HepG2 (cell line): ENCODE measurements at regions not wholly inside any gene's neighbourhood (a gene's known extent, or its start where the extent isn't known, plus 50 kb on each side); places are given as distances from the start of the nearest gene placed in this dataset.

Experiments
- ATAC-seq: fragments of 200-7000 bp; cut with Tn5 transposase; 3 replicates; pipeline ENCODE4 v1.9.1; 2020; ENCODE audit warnings: mild to moderate bottlenecking, moderate library complexity
- BruUV-seq: library from RNA; stranded (reverse); fragments of 400-500 nt; replicated peaks from 2 replicates; lab custom pipeline; 2021; lab: Mats Ljungman, UMichigan
- CTCF ChIA-PET: fragments of 300-600 bp; formaldehyde crosslinking; extraction: SDS; loops from one replicate; lab custom pipeline; 2021; ENCODE audit warnings: low total read pairs, inconsistent platforms, low intra/inter-chr PET ratio; lab: Yijun Ruan, JAX
- POLR2A ChIA-PET: fragments of 350-600 bp; sonication (Branson Sonifier 250); formaldehyde crosslinking; loops from one replicate; lab custom pipeline; 2020; ENCODE audit warnings: antibody characterized with exemption, inconsistent platforms; lab: Yijun Ruan, JAX
- DNase-seq: peaks from one replicate; pipeline ENCODE4 v3.0.0-alpha.2; 2015; ENCODE audit warnings: low spot score
- FAIRE-seq: peaks from 3 replicates; lab custom pipeline; 2011; peaks lifted over from hg19 to GRCh38; lab: Jason Lieb, UNC
- H2AFZ ChIP-seq: one replicate; pipeline ENCODE4 v1.6.1; 2011; ENCODE audit warnings: low read length, inconsistent platforms
- H3K27ac ChIP-seq: fragments of 300-600 bp; 3 replicates; pipeline ENCODE4 v1.8.0; 2011; ENCODE audit warnings: mixed run types, mild to moderate bottlenecking, mixed read lengths, low read length, inconsistent platforms; ENCODE audit not compliant: insufficient read depth; ENCODE audit errors: extremely low read length
- H3K27me3 ChIP-seq, 2 experiments: fragments of 200-600 bp in 1 of 2; 2 replicates in 1 of 2; 3 replicates in 1 of 2; pipeline versions ENCODE4 v1.6.0 to v1.8.0; 2011; ENCODE audit warnings: low read length in 2 of 2, mild to moderate bottlenecking in 2 of 2, moderate library complexity in 2 of 2, inconsistent platforms in 1 of 2; ENCODE audit not compliant: insufficient read depth in 2 of 2, control insufficient read depth in 1 of 2
- H3K36me3 ChIP-seq, 2 experiments: fragments of 200-600 bp in 1 of 2; replicated peaks in 1 of 2; 2 replicates in 1 of 2; 3 replicates in 1 of 2; pipeline versions ENCODE4 v1.5.1 to v1.8.0; 2011; ENCODE audit warnings: low read length in 2 of 2, inconsistent platforms in 1 of 2; ENCODE audit not compliant: insufficient read depth in 2 of 2, control insufficient read depth in 1 of 2
- H3K4me1 ChIP-seq: 2 replicates; pipeline ENCODE4 v1.5.1; 2012; ENCODE audit warnings: low read length, inconsistent platforms; ENCODE audit not compliant: insufficient read depth
- H3K4me2 ChIP-seq: 2 replicates; pipeline ENCODE4 v1.6.0; 2011; ENCODE audit warnings: low read depth, low read length, inconsistent platforms
- H3K4me3 ChIP-seq, 3 experiments: fragments of 200-600 bp in 1 of 3; sonication (generic), shearing (Covaris generic) in 1 of 3; replicated peaks in 1 of 3; 2 replicates each; pipeline ENCODE4 v1.5.1; 2011 to 2016; ENCODE audit warnings: low read length in 3 of 3, inconsistent platforms in 2 of 3, low read depth in 2 of 3, mild to moderate bottlenecking in 2 of 3, control low read depth in 1 of 3, mixed read lengths in 1 of 3; ENCODE audit not compliant: insufficient read depth in 1 of 3
- H3K79me2 ChIP-seq: one replicate; pipeline ENCODE4 v1.6.1; 2011; ENCODE audit warnings: low read length, inconsistent platforms; ENCODE audit not compliant: insufficient read depth
- H3K9ac ChIP-seq: 2 replicates; pipeline ENCODE4 v1.6.0; 2011; ENCODE audit warnings: mild to moderate bottlenecking, low read depth, low read length, inconsistent platforms; ENCODE audit not compliant: insufficient read depth
- H3K9me3 ChIP-seq: 2 replicates; pipeline ENCODE4 v1.5.1; 2012; ENCODE audit warnings: mild to moderate bottlenecking, low read length
- H4K20me1 ChIP-seq: 2 replicates; pipeline ENCODE4 v1.6.0; 2011; ENCODE audit warnings: inconsistent platforms, mild to moderate bottlenecking, low read length, moderate library complexity; ENCODE audit not compliant: insufficient read depth
- ARID5B ChIP-seq: IDR thresholded peaks from 2 replicates; pipeline ENCODE4 v1.4.0; 2020; ENCODE audit warnings: mild to moderate bottlenecking, missing genetic modification reagents
- CEBPZ ChIP-seq: IDR thresholded peaks from 2 replicates; pipeline ENCODE4 v1.6.1; 2012; ENCODE audit warnings: low read length, improper control_type of control experiment
- CHCHD3 ChIP-seq: sonication (generic); formaldehyde crosslinking; IDR thresholded peaks from 2 replicates; pipeline ENCODE4 v1.8.0; 2022; ENCODE audit warnings: mild to moderate bottlenecking, missing genetic modification reagents, moderate library complexity
- GATAD2A ChIP-seq: IDR thresholded peaks from 2 replicates; pipeline ENCODE4 v1.6.1; 2016
- KAT7 ChIP-seq: IDR thresholded peaks from 2 replicates; pipeline ENCODE4 v1.6.1; 2018; ENCODE audit warnings: borderline replicate concordance, missing compliant biosample characterization
- MEF2D ChIP-seq: sonication (generic); formaldehyde crosslinking; IDR thresholded peaks from 2 replicates; pipeline ENCODE4 v1.5.1; 2020; ENCODE audit warnings: mild to moderate bottlenecking, missing genetic modification reagents
- NFE2 ChIP-seq: sonication (generic); formaldehyde crosslinking; IDR thresholded peaks from 2 replicates; pipeline ENCODE4 v1.4.0; 2020; ENCODE audit warnings: missing genetic modification reagents
- SIX4 ChIP-seq: sonication (generic); formaldehyde crosslinking; IDR thresholded peaks from 2 replicates; pipeline ENCODE4 v1.4.0; 2020; ENCODE audit warnings: missing genetic modification reagents
- ZC3H13 ChIP-seq: sonication (generic); formaldehyde crosslinking; IDR thresholded peaks from 2 replicates; pipeline ENCODE4 v1.8.1; 2023; ENCODE audit warnings: mild to moderate bottlenecking, missing genetic modification reagents, moderate library complexity
- ZNF234 ChIP-seq: sonication (generic); formaldehyde crosslinking; conservative IDR thresholded peaks from 2 replicates; pipeline ENCODE4 v1.5.1; 2020; ENCODE audit warnings: mild to moderate bottlenecking, missing genetic modification reagents
- WGBS: methylation state at CpG from one replicate; pipeline ENCODE4 v1.1.6; 2017; ENCODE audit warnings: low lambda C conversion rate; 5-methylcytosine and 5-hydroxymethylcytosine counted together
- in situ Hi-C: cut with HindIII; loops from 2 replicates; pipeline ENCODE4 v1.10.0; 2017; ENCODE audit warnings: low pct_unique_long_range_greater_than_20kb; ENCODE audit not compliant: extremely low pct_ligation_motif_present
- intact Hi-C: fragments of 100-400 bp; cut with micrococcal nuclease; formaldehyde crosslinking; loops from one replicate; pipeline ENCODE4 v1.10.0; 2022; ENCODE audit not compliant: unreplicated experiment

GRCh38 chr2:198371921-198372543 lies 567.6 kb downstream of the PLCL1 start:
- no peaks in the 10 kb centered on the region for H3K36me3 ChIP-seq
- ChIA-PET CTCF (no interaction called here), POLR2A (no interaction called here)
- FAIRE-seq (no peak), ATAC-seq (peak; percentile 76), DNase-seq (no peak)
- H2AFZ ChIP-seq: peak overlapping the region; percentile 90
- no peak overlapping the region for H3K27ac ChIP-seq
- intact Hi-C loops: loop anchor here (5.0 kb wide), 1 partner anchor 1115 kb away; no protein-coding TSS in a partner anchor
- 39% methylated on average over 10 of the region's 10 CpGs for WGBS
- no peaks in the 10 kb centered on the region for H3K79me2 ChIP-seq
- H3K27me3 ChIP-seq: no peaks in the 10 kb centered on the region
- in situ Hi-C loops: no loop called here
- no peaks in the 10 kb centered on the region for H4K20me1 ChIP-seq
- peak overlapping the region; percentile 47 for H3K4me2 ChIP-seq
- no TSS peak for BruUV-seq
- no peak overlapping the region for H3K4me3 ChIP-seq
- no peak overlapping the region for H3K9ac ChIP-seq
- H3K4me1 ChIP-seq: no peaks in the 10 kb centered on the region
- H3K9me3 ChIP-seq: no peaks in the 10 kb centered on the region
- no peak for TF ChIP-seq NFE2 (CRISPR knock-in tag)
- no peak for TF ChIP-seq GATAD2A
- TF ChIP-seq ZC3H13 (CRISPR knock-in tag): no peak
- TF ChIP-seq KAT7 (CRISPR knock-in tag): no peak
- TF ChIP-seq ARID5B (CRISPR knock-in tag): no peak
- no peak for TF ChIP-seq CEBPZ
- TF ChIP-seq ZNF234 (CRISPR knock-in tag): no peak
- no peak for TF ChIP-seq MEF2D (CRISPR knock-in tag)
- no peak for TF ChIP-seq SIX4 (CRISPR knock-in tag)
- no peak for TF ChIP-seq CHCHD3 (CRISPR knock-in tag)
